ENCODE measurements at regions not wholly inside any gene's neighbourhood (a gene's known extent, or its start where the extent isn't known, plus 50 kb on each side); places are given as distances from the start of the nearest gene placed in this dataset.

- no peak overlapping the region for H3K4me3 ChIP-seq (replicated peaks; ENCODE audit: low read depth, low read length)
- no peak for DNase-seq (ENCODE audit: low read depth)
- TF ChIP-seq CTCF (IDR thresholded peaks at IDR 0.05; ENCODE audit: low read length, missing control alignments) = no peak
Measured at GRCh38 chr3:154510780-154511179, 80.8 kb upstream of the GPR149 start.

GRCh38 chr3:154507727-154508126 is 77.7 kb upstream of the GPR149 start:
- TF ChIP-seq CTCF (IDR thresholded peaks at IDR 0.05; ENCODE audit: low read length, missing control alignments) = no peak
- no peak overlapping the region for H3K4me3 ChIP-seq (replicated peaks; ENCODE audit: low read depth, low read length)
- DNase-seq (ENCODE audit: low read depth) = no peak

- H3K4me3 ChIP-seq (replicated peaks; ENCODE audit: low read depth, low read length) = no peak overlapping the region
- no peak for TF ChIP-seq CTCF (IDR thresholded peaks at IDR 0.05; ENCODE audit: low read length, missing control alignments)
- no peak for DNase-seq (ENCODE audit: low read depth)
Measured at GRCh38 chr3:154496978-154497377, 67.0 kb upstream of the GPR149 start.

- no peak for TF ChIP-seq CTCF (IDR thresholded peaks at IDR 0.05; ENCODE audit: low read length, missing control alignments)
- DNase-seq (ENCODE audit: low read depth) = no peak
- no peak overlapping the region for H3K4me3 ChIP-seq (replicated peaks; ENCODE audit: low read depth, low read length)
Measured at GRCh38 chr3:154496540-154496939, 66.5 kb upstream of the GPR149 start.

- no peak for DNase-seq (ENCODE audit: low read depth)
- no peak for TF ChIP-seq CTCF (IDR thresholded peaks at IDR 0.05; ENCODE audit: low read length, missing control alignments)
- no peak overlapping the region for H3K4me3 ChIP-seq (replicated peaks; ENCODE audit: low read depth, low read length)
Measured at GRCh38 chr3:154486949-154487348, 57.0 kb upstream of the GPR149 start.

- no peak for TF ChIP-seq CTCF (IDR thresholded peaks at IDR 0.05; ENCODE audit: low read length, missing control alignments)
- no peak overlapping the region for H3K4me3 ChIP-seq (replicated peaks; ENCODE audit: low read depth, low read length)
Measured at GRCh38 chr3:154482507-154482906, 52.5 kb upstream of the GPR149 start.

GRCh38 chr3:154480033-154480432 is 50.0 kb upstream of the GPR149 start:
- no peak overlapping the region for H3K4me3 ChIP-seq (replicated peaks; ENCODE audit: low read depth, low read length)
- no peak for DNase-seq (ENCODE audit: low read depth)
- TF ChIP-seq CTCF (IDR thresholded peaks at IDR 0.05; ENCODE audit: low read length, missing control alignments) = no peak

More at GRCh38 chr3:154482507-154482906, 52.5 kb upstream of the GPR149 start:
- DNase-seq (ENCODE audit: low read depth) = no peak
